GM18502 (cell line): ENCODE measurements at regions not wholly inside any gene's neighbourhood (a gene's known extent, or its start where the extent isn't known, plus 50 kb on each side); places are given as distances from the start of the nearest gene placed in this dataset.
"Not testable (repeated sequence)": the region's sequence is repeated elsewhere in the genome, so short reads cannot be mapped to it uniquely, and the experiment has no call there.

Experiments
- ATAC-seq: cut with Tn5 transposase; IDR thresholded peaks from one replicate; pipeline ENCODE4 v1.9.1; 2021; ENCODE audit warnings: mild to moderate bottlenecking; ENCODE audit not compliant: unreplicated experiment, poor library complexity

GRCh38 chr10:25707976-25708671 is 225.9 kb upstream of the MYO3A start:
- ATAC-seq: no peak

GRCh38 chr10:25713894-25714240 is 220.2 kb upstream of the MYO3A start:
- ATAC-seq: no peak

GRCh38 chr10:25724241-25724640 is 209.8 kb upstream of the MYO3A start:
- ATAC-seq: no peak

GRCh38 chr10:25725917-25726716 is 207.9 kb upstream of the MYO3A start:
- ATAC-seq: peak; percentile 92

- ATAC-seq: no peak
These were observed 195.3 kb upstream of the MYO3A start for GRCh38 chr10:25738776-25739175.

GRCh38 chr10:25743832-25744231 is 190.2 kb upstream of the MYO3A start:
- ATAC-seq: no peak

- no peak for ATAC-seq
These were observed 189.5 kb upstream of the MYO3A start for GRCh38 chr10:25744574-25744973.

- ATAC-seq: no peak
These were observed 188.1 kb upstream of the MYO3A start for GRCh38 chr10:25745976-25746375.

GRCh38 chr10:25747084-25747483 is 186.9 kb upstream of the MYO3A start:
- ATAC-seq: no peak

- no peak for ATAC-seq
These were observed 185.5 kb upstream of the MYO3A start for GRCh38 chr10:25748509-25748908.

GRCh38 chr10:25753776-25754175 is 180.3 kb upstream of the MYO3A start:
- no peak for ATAC-seq

GRCh38 chr10:25755874-25756273 is 178.2 kb upstream of the MYO3A start:
- ATAC-seq: not testable (repeated sequence)

GRCh38 chr10:25756784-25757183 is 177.2 kb upstream of the MYO3A start:
- no peak for ATAC-seq

GRCh38 chr10:25758041-25758457 is 176.0 kb upstream of the MYO3A start:
- ATAC-seq: no peak

GRCh38 chr10:25758511-25758910 is 175.5 kb upstream of the MYO3A start:
- no peak for ATAC-seq

- no peak for ATAC-seq
These were observed 172.1 kb upstream of the MYO3A start for GRCh38 chr10:25761937-25762336.

- no peak for ATAC-seq
These were observed 167.8 kb upstream of the MYO3A start for GRCh38 chr10:25766213-25766612.

- no peak for ATAC-seq
These were observed 167.3 kb upstream of the MYO3A start for GRCh38 chr10:25766687-25767221.

GRCh38 chr10:25768167-25768566 is 165.9 kb upstream of the MYO3A start:
- ATAC-seq: no peak

GRCh38 chr10:25778646-25779045 is 155.4 kb upstream of the MYO3A start:
- no peak for ATAC-seq

- no peak for ATAC-seq
These were observed 147.9 kb upstream of the MYO3A start for GRCh38 chr10:25786161-25786560.

- no peak for ATAC-seq
These were observed 147.1 kb upstream of the MYO3A start for GRCh38 chr10:25786899-25787298.
